Activated CD8-positive, alpha-beta T cell treated with anti-CD3 and anti-CD28 coated beads for 36 hours (primary cell): ENCODE measurements at regions not wholly inside any gene's neighbourhood (a gene's known extent, or its start where the extent isn't known, plus 50 kb on each side); places are given as distances from the start of the nearest gene placed in this dataset.

ENCODE experiments used
- ATAC-seq: fragments of 200-7000 bp; cut with Tn5 transposase; one replicate; pipeline ENCODE4 v1.10.0; 2021; ENCODE audit warnings: mild to moderate bottlenecking, moderate library complexity
- CTCF ChIA-PET: fragments of 350-600 bp; sonication (Branson Sonifier 250); formaldehyde crosslinking; loops from one replicate; lab custom pipeline; 2021; ENCODE audit warnings: antibody characterized with exemption; lab: Charles Lee
- POLR2A ChIA-PET: fragments of 350-600 bp; sonication (Branson Sonifier 250); formaldehyde crosslinking; loops from one replicate; lab custom pipeline; 2021; ENCODE audit warnings: antibody characterized with exemption; lab: Charles Lee
- DNase-seq: peaks from one replicate; pipeline ENCODE4 v3.0.0-alpha.2; 2020
- H3K27ac Mint-ChIP-seq: one replicate; pipeline ENCODE4 v1.8.0; 2021; ENCODE audit warnings: mild to moderate bottlenecking, mixed read lengths
- H3K27me3 Mint-ChIP-seq: one replicate; pipeline ENCODE4 v1.8.0; 2021; ENCODE audit warnings: mixed read lengths
- H3K36me3 Mint-ChIP-seq: one replicate; pipeline ENCODE4 v1.8.0; 2021; ENCODE audit warnings: low read depth, mixed read lengths
- H3K4me1 Mint-ChIP-seq: one replicate; pipeline ENCODE4 v1.8.0; 2021; ENCODE audit warnings: low read depth, mixed read lengths
- H3K4me3 Mint-ChIP-seq: one replicate; pipeline ENCODE4 v1.8.0; 2021; ENCODE audit warnings: mild to moderate bottlenecking, moderate library complexity, mixed read lengths
- H3K9me3 Mint-ChIP-seq: one replicate; pipeline ENCODE4 v1.8.0; 2021; ENCODE audit warnings: mixed read lengths
- intact Hi-C: fragments of 100-400 bp; cut with micrococcal nuclease; formaldehyde crosslinking; loops from one replicate; pipeline ENCODE4 v1.10.0; 2022
- TF ChIP-seq, protein P1 (sequence below): fragments of 200-600 bp; IDR thresholded peaks from one replicate; pipeline ENCODE4 v1.8.0; 2022; ENCODE audit warnings: antibody characterized with exemption, mild to moderate bottlenecking

DNA sequence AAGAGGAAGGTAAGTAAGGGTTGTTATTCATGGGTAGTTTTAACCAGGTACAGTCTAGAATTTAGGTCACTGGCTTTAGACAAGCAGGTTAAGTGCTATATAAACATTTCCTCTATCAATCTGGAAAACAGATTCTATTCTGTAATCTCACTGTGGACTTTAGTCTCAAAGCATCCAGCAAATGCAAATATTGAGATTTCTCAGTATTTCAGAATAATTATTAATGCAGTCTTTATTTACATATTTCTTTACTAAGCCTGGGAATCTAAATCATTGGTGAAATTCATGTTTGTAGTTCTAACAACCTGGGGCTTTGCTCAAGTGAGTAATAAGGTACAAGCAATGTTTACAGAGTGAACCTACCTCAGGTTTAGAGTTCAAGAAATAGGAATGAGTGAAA, 61.9 kb downstream of the SLC41A2 start:
- Mint-ChIP-seq H3K27ac (no peak overlapping the region), H3K4me1 (peaks cover under 1% of the 10 kb centered on the region), H3K36me3 (no peaks in the 10 kb centered on the region), H3K4me3 (no peak overlapping the region), H3K9me3 (no peaks in the 10 kb centered on the region), H3K27me3 (peaks cover under 1% of the 10 kb centered on the region)
- CTCF ChIA-PET = no interaction called here
- POLR2A ChIA-PET = no interaction called here
- DNase-seq (no peak), ATAC-seq (no peak)
- TF ChIP-seq, protein P1, sequence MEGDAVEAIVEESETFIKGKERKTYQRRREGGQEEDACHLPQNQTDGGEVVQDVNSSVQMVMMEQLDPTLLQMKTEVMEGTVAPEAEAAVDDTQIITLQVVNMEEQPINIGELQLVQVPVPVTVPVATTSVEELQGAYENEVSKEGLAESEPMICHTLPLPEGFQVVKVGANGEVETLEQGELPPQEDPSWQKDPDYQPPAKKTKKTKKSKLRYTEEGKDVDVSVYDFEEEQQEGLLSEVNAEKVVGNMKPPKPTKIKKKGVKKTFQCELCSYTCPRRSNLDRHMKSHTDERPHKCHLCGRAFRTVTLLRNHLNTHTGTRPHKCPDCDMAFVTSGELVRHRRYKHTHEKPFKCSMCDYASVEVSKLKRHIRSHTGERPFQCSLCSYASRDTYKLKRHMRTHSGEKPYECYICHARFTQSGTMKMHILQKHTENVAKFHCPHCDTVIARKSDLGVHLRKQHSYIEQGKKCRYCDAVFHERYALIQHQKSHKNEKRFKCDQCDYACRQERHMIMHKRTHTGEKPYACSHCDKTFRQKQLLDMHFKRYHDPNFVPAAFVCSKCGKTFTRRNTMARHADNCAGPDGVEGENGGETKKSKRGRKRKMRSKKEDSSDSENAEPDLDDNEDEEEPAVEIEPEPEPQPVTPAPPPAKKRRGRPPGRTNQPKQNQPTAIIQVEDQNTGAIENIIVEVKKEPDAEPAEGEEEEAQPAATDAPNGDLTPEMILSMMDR = no peak
- intact Hi-C loops = no loop called here

- Mint-ChIP-seq H3K4me1 (peaks cover 8% of the 10 kb centered on the region), H3K9me3 (no peaks in the 10 kb centered on the region), H3K4me3 (no peak overlapping the region), H3K27ac (no peak overlapping the region), H3K36me3 (no peaks in the 10 kb centered on the region), H3K27me3 (peaks cover 1% of the 10 kb centered on the region)
- CTCF ChIA-PET = no interaction called here
- no peak for ATAC-seq
- DNase-seq = no peak
- intact Hi-C loops = no loop called here
- TF ChIP-seq, protein P1 = no peak
- POLR2A ChIA-PET = no interaction called here
Observed at GRCh38 chr12:104895415-104895814, 62.7 kb downstream of the SLC41A2 start.

- TF ChIP-seq, protein P1 = no peak
- Mint-ChIP-seq H3K4me1 (peaks cover 13% of the 10 kb centered on the region), H3K4me3 (no peak overlapping the region), H3K9me3 (no peaks in the 10 kb centered on the region), H3K27me3 (peaks cover 1% of the 10 kb centered on the region), H3K36me3 (no peaks in the 10 kb centered on the region), H3K27ac (peak overlapping the region; percentile 84)
- POLR2A ChIA-PET = no interaction called here
- peak; percentile 28 for DNase-seq
- CTCF ChIA-PET = interaction anchor here (0.6 kb wide), 1 partner anchor 18 kb away, joined by 3 read pairs; no protein-coding TSS in a partner anchor
- intact Hi-C loops = no loop called here
- ATAC-seq = peak; percentile 94
Observed at GRCh38 chr12:104890476-104891096, 67.5 kb downstream of the SLC41A2 start.

DNA sequence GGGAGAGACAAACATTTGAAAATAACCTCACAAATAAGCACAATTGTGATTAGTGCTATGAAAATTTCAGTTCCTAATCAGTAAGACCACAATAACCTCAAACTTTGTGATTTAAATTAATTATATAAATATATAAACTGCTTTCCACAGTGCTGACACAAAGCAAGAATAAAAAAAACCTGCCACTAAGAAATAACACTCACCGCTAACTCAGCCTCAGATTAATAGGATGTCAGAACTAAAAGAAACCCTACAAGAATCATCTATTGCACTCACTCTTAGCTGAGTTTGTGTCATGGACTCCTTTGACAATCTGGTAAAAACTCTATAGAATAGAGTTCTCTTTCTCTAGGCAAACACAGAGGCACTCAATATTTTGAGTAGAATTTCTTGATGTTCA, 68.4 kb downstream of the SLC41A2 start:
- H3K27me3 Mint-ChIP-seq = peaks cover 1% of the 10 kb centered on the region
- TF ChIP-seq, protein P1 = no peak
- DNase-seq (no peak), ATAC-seq (no peak)
- H3K4me3 Mint-ChIP-seq = no peak overlapping the region
- H3K4me1 Mint-ChIP-seq = peaks cover 13% of the 10 kb centered on the region
- intact Hi-C loops = no loop called here
- no peaks in the 10 kb centered on the region for H3K9me3 Mint-ChIP-seq
- H3K36me3 Mint-ChIP-seq = no peaks in the 10 kb centered on the region
- POLR2A ChIA-PET = no interaction called here
- CTCF ChIA-PET = interaction anchor here (0.6 kb wide), 1 partner anchor 18 kb away, joined by 3 read pairs; no protein-coding TSS in a partner anchor
- no peak overlapping the region for H3K27ac Mint-ChIP-seq

DNA sequence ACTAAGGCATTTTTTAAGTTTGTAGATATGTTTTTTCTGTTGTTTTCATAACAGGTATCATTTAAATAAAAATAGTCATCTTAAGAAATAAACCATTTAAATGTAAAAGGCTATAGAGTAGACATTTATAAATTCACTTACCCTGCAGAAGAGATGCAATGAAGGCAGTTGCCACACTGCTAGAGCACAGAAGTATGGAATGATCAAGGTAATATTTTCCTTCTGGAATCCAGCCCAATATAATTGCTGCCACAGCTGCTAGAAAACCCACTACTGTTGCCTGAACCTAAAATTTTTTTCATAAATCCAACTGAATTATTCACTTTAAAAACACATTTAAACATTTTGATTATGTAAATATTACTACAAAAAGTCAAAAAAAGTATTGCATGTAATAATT, 69.2 kb downstream of the SLC41A2 start:
- TF ChIP-seq, protein P1 = no peak
- CTCF ChIA-PET = no interaction called here
- POLR2A ChIA-PET = no interaction called here

More for the DNA sequence above, 69.2 kb downstream of the SLC41A2 start:
- DNase-seq (no peak), ATAC-seq (no peak)
- Mint-ChIP-seq H3K27ac (no peak overlapping the region), H3K27me3 (peaks cover 1% of the 10 kb centered on the region), H3K36me3 (no peaks in the 10 kb centered on the region), H3K4me1 (peaks cover 13% of the 10 kb centered on the region), H3K4me3 (no peak overlapping the region), H3K9me3 (no peaks in the 10 kb centered on the region)
- intact Hi-C loops = no loop called here
